ENCODE measurements at regions not wholly inside any gene's neighbourhood (a gene's known extent, or its start where the extent isn't known, plus 50 kb on each side); places are given as distances from the start of the nearest gene placed in this dataset.

- no peak overlapping the region for H3K4me3 ChIP-seq (ENCODE audit: low read depth, low read length)
- no peak for TF ChIP-seq CTCF (IDR thresholded peaks at IDR 0.05; ENCODE audit: borderline replicate concordance, insufficient read depth, low read depth, low read length)
Measured at GRCh38 chr4:12966726-12967125, 517.4 kb downstream of the RAB28 start.

DNA sequence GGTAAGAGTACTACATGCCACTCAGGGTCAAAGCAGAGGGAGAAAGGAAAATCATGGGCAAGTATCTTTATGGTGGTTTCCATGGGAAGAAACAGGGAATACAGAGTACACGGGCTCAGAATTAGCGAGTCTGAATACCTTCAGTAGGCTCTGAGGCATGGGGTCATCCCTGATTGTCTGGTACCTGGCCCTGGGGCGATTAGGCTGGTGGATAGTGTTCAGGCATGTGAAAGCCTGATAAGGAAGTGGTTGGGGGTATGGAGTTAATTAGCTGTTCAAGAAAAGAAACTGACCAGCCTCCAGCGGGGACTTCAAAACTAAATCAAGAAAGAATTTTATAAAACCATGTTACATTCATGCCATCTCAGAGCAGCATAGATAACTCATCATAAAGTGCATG, 518.8 kb downstream of the RAB28 start:
- H3K4me3 ChIP-seq (ENCODE audit: low read depth, low read length): no peak overlapping the region
- no peak for TF ChIP-seq CTCF (IDR thresholded peaks at IDR 0.05; ENCODE audit: borderline replicate concordance, insufficient read depth, low read depth, low read length)

- no peak overlapping the region for H3K4me3 ChIP-seq (ENCODE audit: low read depth, low read length)
- no peak for TF ChIP-seq CTCF (IDR thresholded peaks at IDR 0.05; ENCODE audit: borderline replicate concordance, insufficient read depth, low read depth, low read length)
Measured at GRCh38 chr4:12963912-12964311, 520.2 kb downstream of the RAB28 start.

DNA sequence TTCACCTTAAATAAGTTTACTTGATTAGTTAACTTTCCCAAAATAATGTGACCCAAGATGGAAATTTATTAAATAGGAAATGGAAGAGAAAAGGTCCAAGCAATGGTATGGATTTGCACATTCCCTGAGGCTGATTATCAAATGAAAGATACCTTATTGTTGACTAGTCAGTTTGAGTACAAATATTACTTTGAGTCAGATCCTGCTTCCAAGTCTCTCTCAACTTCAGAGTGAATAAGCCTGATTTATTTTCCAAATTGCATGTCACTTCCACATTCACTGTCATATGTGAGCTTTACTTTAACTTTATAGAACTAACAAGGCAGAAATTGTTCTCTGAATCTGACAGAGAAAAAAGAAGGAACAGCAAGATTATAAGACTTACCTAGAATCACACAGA, 520.8 kb downstream of the RAB28 start:
- H3K4me3 ChIP-seq (ENCODE audit: low read depth, low read length): no peak overlapping the region
- TF ChIP-seq CTCF (IDR thresholded peaks at IDR 0.05; ENCODE audit: borderline replicate concordance, insufficient read depth, low read depth, low read length): no peak

DNA sequence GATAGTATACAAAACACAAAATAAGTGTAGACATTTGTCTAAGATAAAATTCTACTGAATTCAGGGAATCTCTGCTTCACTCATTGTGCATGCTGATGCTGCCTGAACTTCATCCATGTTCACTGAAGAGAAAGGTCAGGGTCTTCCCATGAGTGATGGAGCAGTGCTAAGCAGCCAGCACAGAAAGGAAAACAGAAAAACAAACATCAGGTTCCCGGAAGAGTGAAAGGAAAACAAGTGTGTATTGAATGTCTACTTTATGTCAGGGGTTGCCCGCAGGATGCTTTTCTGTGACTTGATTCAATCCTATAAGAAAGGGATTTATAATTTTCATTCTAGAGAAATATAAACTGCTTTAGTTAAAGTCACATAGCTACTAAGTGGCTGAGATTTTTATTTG, 522.4 kb downstream of the RAB28 start:
- no peak overlapping the region for H3K4me3 ChIP-seq (ENCODE audit: low read depth, low read length)
- TF ChIP-seq CTCF (IDR thresholded peaks at IDR 0.05; ENCODE audit: borderline replicate concordance, insufficient read depth, low read depth, low read length): no peak

DNA sequence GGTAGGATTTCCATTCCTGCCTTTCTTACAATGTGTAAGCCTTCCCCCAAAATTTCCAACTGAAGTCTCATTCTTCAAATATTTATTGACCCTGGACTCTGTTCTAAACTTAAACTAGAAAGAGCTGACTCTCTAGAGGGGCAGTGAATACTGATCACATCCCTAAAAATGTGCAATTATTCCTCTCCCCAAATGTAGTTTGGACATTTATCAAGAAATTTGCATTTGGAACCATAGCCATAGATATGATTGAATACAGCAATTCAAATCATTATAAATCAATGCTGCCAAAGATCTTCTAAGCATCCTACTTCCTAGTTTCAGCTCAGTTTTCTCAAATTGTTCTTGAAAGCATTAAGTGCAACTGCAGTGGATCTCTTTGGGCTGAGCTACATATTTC, 525.7 kb downstream of the RAB28 start:
- H3K4me3 ChIP-seq (ENCODE audit: low read depth, low read length): no peak overlapping the region
- no peak for TF ChIP-seq CTCF (IDR thresholded peaks at IDR 0.05; ENCODE audit: borderline replicate concordance, insufficient read depth, low read depth, low read length)

- TF ChIP-seq CTCF (IDR thresholded peaks at IDR 0.05; ENCODE audit: borderline replicate concordance, insufficient read depth, low read depth, low read length): no peak
- no peak overlapping the region for H3K4me3 ChIP-seq (ENCODE audit: low read depth, low read length)
Measured at GRCh38 chr4:12957108-12957507, 527.0 kb downstream of the RAB28 start.

Measured in GM12875 (cell line).